NB4 (cell line): ENCODE measurements at regions not wholly inside any gene's neighbourhood (a gene's known extent, or its start where the extent isn't known, plus 50 kb on each side); places are given as distances from the start of the nearest gene placed in this dataset.
A peak's percentile ranks its signal among the peaks of the same experiment; 100 is the strongest.

ENCODE experiments used
- DNase-seq: peaks from one replicate; pipeline ENCODE4 v3.0.0; 2010; ENCODE audit warnings: low read depth
- H3K4me3 ChIP-seq: one replicate; pipeline ENCODE4 v1.5.1; 2011; ENCODE audit warnings: mild to moderate bottlenecking, low read depth, low read length, moderate library complexity
- MYC ChIP-seq: IDR thresholded peaks from 2 replicates; pipeline ENCODE4 v1.6.1; 2011; ENCODE audit warnings: low read depth, low read length
- POLR2A ChIP-seq: IDR thresholded peaks from 2 replicates; pipeline ENCODE4 v1.6.1; 2011; ENCODE audit warnings: mild to moderate bottlenecking; ENCODE audit not compliant: insufficient read length; ENCODE audit errors: extremely low read depth
- TF ChIP-seq, protein P1 (sequence below): IDR thresholded peaks from one replicate; pipeline ENCODE4 v1.5.1; 2012; ENCODE audit warnings: low read depth, low read length
- TF ChIP-seq, protein P2 (sequence below): IDR thresholded peaks from 2 replicates; pipeline ENCODE4 v1.6.1; 2011; ENCODE audit warnings: low read depth, low read length

GRCh38 chr14:101072945-101073597 lies 169.5 kb upstream of the RTL1 start:
- H3K4me3 ChIP-seq = peak overlapping the region; percentile 7
- DNase-seq = peak; percentile 98

DNA sequence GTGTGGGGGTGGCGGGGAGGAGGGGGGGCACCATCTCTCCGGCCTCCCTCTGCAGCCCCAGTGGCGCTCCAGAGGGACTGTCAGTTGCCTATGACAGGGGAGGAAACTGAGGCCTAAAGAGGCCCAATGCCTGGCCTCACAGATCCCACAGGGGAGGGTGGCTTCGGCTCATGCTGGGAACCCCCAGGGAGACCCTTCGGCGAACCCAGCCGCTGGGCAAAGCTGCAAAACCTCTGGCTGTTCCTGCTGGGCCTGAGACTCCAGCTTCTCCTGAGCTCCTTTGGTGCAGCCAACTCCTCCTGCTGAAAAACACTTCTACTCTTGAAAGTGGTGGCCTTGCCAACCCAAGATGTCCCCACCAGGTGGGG lies 170.1 kb upstream of the RTL1 start:
- H3K4me3 ChIP-seq = no peak overlapping the region
- TF ChIP-seq POLR2A (no peak), MYC (no peak)
- TF ChIP-seq, protein P1, sequence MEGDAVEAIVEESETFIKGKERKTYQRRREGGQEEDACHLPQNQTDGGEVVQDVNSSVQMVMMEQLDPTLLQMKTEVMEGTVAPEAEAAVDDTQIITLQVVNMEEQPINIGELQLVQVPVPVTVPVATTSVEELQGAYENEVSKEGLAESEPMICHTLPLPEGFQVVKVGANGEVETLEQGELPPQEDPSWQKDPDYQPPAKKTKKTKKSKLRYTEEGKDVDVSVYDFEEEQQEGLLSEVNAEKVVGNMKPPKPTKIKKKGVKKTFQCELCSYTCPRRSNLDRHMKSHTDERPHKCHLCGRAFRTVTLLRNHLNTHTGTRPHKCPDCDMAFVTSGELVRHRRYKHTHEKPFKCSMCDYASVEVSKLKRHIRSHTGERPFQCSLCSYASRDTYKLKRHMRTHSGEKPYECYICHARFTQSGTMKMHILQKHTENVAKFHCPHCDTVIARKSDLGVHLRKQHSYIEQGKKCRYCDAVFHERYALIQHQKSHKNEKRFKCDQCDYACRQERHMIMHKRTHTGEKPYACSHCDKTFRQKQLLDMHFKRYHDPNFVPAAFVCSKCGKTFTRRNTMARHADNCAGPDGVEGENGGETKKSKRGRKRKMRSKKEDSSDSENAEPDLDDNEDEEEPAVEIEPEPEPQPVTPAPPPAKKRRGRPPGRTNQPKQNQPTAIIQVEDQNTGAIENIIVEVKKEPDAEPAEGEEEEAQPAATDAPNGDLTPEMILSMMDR = no peak
- TF ChIP-seq, protein P2, sequence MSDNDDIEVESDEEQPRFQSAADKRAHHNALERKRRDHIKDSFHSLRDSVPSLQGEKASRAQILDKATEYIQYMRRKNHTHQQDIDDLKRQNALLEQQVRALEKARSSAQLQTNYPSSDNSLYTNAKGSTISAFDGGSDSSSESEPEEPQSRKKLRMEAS = no peak
- no peak for DNase-seq

More at GRCh38 chr14:101072945-101073597, 169.5 kb upstream of the RTL1 start:
- TF ChIP-seq POLR2A (no peak), MYC (peak; percentile 51; the same call in 1 of the 2 replicates)
- TF ChIP-seq, protein P2 = peak; percentile 47; the same call in 1 of the 2 replicates
- TF ChIP-seq, protein P1 = peak; percentile 5

DNA sequence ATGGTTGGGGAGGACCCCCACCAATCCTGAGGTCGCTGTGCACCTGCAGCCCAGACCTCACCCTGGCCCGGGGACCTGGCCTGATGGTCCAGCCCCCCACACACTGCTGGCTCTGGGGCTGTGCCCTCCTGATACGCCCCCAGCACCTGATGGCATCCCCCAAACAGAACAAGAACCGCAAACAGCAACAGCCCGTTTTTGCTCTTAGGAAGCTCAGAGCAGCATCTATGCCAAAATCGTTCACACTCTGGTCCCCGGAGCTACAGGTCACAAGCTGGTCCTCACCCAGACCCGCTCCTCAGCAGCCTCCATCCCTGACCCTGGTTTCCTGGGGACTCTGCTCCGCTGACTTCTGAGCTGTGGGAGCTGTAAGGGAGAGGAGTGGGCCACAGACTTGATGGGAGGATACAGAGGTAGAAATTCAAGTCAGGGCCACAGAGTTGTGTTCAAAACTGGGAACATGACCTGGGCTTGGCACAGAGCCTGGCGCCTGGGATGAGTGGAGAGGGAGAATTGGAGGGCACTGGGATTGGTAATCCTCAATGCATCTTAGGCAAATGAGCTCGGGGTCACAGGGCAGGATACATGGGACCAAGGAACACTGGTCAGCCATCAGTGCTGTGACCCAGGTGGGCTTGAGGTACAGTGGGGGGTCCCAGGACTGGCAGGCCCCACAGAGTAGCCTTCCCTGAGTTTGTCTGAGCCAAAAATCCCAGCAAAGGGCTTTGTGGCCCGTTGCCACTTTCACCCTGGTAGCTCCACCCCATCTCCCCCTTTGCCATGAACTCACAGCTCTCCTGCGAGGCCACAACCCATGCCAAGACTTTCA lies 170.9 kb upstream of the RTL1 start:
- DNase-seq = no peak
- H3K4me3 ChIP-seq = no peak overlapping the region
- TF ChIP-seq, protein P1 = no peak
- TF ChIP-seq MYC (no peak), POLR2A (no peak)
- TF ChIP-seq, protein P2 = no peak

DNA sequence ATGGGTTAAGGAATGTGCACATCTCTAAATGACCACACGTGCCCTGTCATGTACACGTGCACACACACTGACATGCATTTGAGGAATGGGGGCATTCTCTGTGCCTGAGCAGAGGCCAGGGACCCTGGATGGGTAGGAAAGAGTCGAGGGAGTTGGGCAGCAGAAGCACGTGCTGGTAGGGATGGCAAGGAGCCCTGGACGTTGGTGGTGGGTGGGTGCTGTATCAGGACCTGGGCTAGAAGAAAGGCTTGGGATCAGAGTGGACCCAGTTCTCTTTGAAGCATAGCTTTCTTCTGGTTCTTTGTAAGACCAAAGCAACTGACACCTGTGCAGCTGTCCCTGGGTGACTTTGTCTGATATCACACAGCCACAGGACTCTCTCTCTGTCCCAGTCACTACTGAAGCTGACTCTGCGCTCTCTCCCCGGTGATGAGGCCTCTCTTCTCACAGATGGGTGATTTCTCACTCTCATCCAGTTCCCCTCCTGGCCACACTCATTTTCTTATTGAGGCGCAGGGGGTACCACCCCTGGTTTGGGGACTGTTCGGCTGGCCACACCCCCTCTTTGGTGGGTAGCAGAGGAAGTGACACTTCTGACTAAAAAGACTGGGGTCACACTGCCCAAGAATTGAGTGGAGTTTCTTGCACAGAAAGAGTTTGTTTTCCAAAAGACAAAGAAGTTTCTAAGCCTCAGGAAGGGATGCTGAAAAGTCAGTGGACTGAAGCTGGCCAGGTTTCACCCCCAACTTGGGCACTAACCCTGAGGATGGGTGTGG lies 171.7 kb upstream of the RTL1 start:
- peak; percentile 14 for DNase-seq
- TF ChIP-seq MYC = no peak
- TF ChIP-seq, protein P2 = no peak
- no peak for TF ChIP-seq POLR2A
- TF ChIP-seq, protein P1 = no peak
- H3K4me3 ChIP-seq = no peak overlapping the region

DNA sequence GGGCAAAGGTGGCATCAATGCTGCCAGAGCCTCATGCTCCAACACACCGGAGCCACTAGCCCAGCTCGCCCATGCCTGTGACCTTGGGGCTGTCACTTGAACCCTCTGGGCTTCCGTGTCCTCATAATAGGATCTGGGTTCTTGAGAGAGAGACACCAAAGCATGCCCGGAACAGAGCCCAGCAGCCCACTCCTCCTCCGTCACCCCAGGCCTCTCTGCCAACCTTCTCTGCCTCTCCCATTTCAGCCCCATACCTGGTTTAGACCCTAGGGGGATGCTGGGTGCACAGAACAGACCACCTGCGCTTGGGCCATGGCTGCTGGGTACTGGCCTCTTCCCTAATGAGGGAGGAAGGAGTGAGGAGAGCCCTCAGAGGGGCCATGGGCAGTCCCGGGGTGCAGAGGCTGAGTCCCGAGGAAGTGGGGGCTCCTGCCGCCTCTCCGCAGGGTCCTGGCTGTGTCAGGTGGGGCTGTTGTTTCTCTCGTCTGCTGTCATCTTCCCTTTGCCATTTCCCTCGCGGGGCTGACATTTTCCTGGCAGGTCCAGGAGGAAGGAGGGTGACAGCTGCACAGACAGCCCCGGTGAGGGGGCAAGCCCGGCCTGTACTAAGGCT lies 172.4 kb upstream of the RTL1 start:
- TF ChIP-seq MYC = no peak
- TF ChIP-seq, protein P2 = no peak
- TF ChIP-seq, protein P1 = no peak
- TF ChIP-seq POLR2A = no peak
- no peak overlapping the region for H3K4me3 ChIP-seq
- no peak for DNase-seq
